HEK293T (cell line): ENCODE measurements at regions not wholly inside any gene's neighbourhood (a gene's known extent, or its start where the extent isn't known, plus 50 kb on each side); places are given as distances from the start of the nearest gene placed in this dataset.
"Not testable (repeated sequence)": the region's sequence is repeated elsewhere in the genome, so short reads cannot be mapped to it uniquely, and the experiment has no call there.

Experiments
- CTCF ChIA-PET: fragments of 350-600 bp; formaldehyde crosslinking; extraction: SDS; loops from one replicate; lab custom pipeline; 2021; ENCODE audit warnings: antibody characterized with exemption, inconsistent platforms; lab: Yijun Ruan, JAX
- POLR2A ChIA-PET: fragments of 350-600 bp; formaldehyde crosslinking; extraction: SDS; loops from one replicate; lab custom pipeline; 2020; ENCODE audit warnings: antibody characterized with exemption, inconsistent platforms; lab: Yijun Ruan, JAX
- DNase-seq: peaks from one replicate; pipeline ENCODE4 v3.0.0; 2012; ENCODE audit warnings: mixed read lengths; ENCODE audit errors: extremely low spot score
- ARNT ChIP-seq: fragments of 450-650 bp; IDR thresholded peaks from 2 replicates; pipeline ENCODE4 v1.6.1; 2017; ENCODE audit warnings: mild to moderate bottlenecking
- BHLHE40 ChIP-seq: fragments of 450-650 bp; IDR thresholded peaks from 2 replicates; pipeline ENCODE4 v1.6.1; 2016; ENCODE audit warnings: mild to moderate bottlenecking, moderate library complexity, borderline replicate concordance
- CTBP1 ChIP-seq: fragments of 450-650 bp; IDR thresholded peaks from 2 replicates; pipeline ENCODE4 v1.6.1; 2016; ENCODE audit warnings: borderline replicate concordance
- ELF4 ChIP-seq: fragments of 450-650 bp; IDR thresholded peaks from 2 replicates; pipeline ENCODE4 v1.6.1; 2017; ENCODE audit warnings: antibody characterized with exemption
- FOXA1 ChIP-seq: fragments of 450-650 bp; IDR thresholded peaks from 2 replicates; pipeline ENCODE4 v1.6.1; 2016; ENCODE audit warnings: mild to moderate bottlenecking
- FOXK2 ChIP-seq: fragments of 450-650 bp; IDR thresholded peaks from 2 replicates; pipeline ENCODE4 v1.6.1; 2016; ENCODE audit warnings: mild to moderate bottlenecking
- FOXM1 ChIP-seq: fragments of 450-650 bp; IDR thresholded peaks from 2 replicates; pipeline ENCODE4 v1.6.1; 2017; ENCODE audit warnings: mild to moderate bottlenecking, borderline replicate concordance
- HDGF ChIP-seq: fragments of 450-650 bp; IDR thresholded peaks from 2 replicates; pipeline ENCODE4 v1.6.1; 2017; ENCODE audit warnings: antibody characterized with exemption, borderline replicate concordance
- L3MBTL2 ChIP-seq: fragments of 450-650 bp; conservative IDR thresholded peaks from 2 replicates; pipeline ENCODE4 v1.6.1; 2016; ENCODE audit warnings: mild to moderate bottlenecking
- LEF1 ChIP-seq: fragments of 450-650 bp; IDR thresholded peaks from 2 replicates; pipeline ENCODE4 v1.6.1; 2017; ENCODE audit warnings: mild to moderate bottlenecking, borderline replicate concordance
- NFRKB ChIP-seq: fragments of 450-650 bp; IDR thresholded peaks from 2 replicates; pipeline ENCODE4 v1.6.1; 2016; ENCODE audit warnings: mild to moderate bottlenecking, moderate library complexity
- SP1 ChIP-seq: fragments of 450-650 bp; IDR thresholded peaks from 2 replicates; pipeline ENCODE4 v1.6.1; 2017
- SUZ12 ChIP-seq: fragments of 450-650 bp; IDR thresholded peaks from 2 replicates; pipeline ENCODE4 v1.6.1; 2016; ENCODE audit warnings: mild to moderate bottlenecking
- TARDBP ChIP-seq: fragments of 450-650 bp; IDR thresholded peaks from 2 replicates; pipeline ENCODE4 v1.6.1; 2016
- ZNF384 ChIP-seq: fragments of 450-650 bp; IDR thresholded peaks from 2 replicates; pipeline ENCODE4 v1.6.1; 2016
- TF ChIP-seq, protein P1 (sequence below): fragments of 450-650 bp; IDR thresholded peaks from 2 replicates; pipeline ENCODE4 v1.6.1; 2016

DNA sequence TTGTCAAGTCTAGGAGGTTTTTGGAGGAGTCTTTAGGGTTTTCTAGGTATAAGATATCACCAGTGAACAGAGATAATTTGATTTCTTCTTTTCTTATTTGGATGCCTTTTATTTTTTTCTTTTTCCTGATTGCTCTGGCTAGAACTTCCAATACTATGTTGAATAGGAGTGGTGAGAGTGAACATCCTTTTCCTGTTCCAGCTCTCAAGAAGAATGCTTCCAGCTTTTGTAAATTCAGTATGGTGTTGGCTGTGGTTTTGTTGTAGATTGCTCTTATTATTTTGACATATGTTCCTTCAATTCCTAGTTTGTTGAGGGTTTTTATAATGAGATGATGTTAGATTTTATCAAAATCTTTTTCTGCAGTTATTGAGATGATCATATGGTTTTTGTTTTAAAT lies 165.6 kb upstream of the WDFY3 start:
- no peak for TF ChIP-seq NFRKB
- TF ChIP-seq FOXA1, result no peak
- TF ChIP-seq BHLHE40, result no peak
- TF ChIP-seq SP1, result no peak
- no peak for TF ChIP-seq TARDBP
- TF ChIP-seq CTBP1, result no peak
- TF ChIP-seq LEF1, result no peak
- TF ChIP-seq L3MBTL2, result no peak
- no peak for TF ChIP-seq ZNF384
- TF ChIP-seq, protein P1, sequence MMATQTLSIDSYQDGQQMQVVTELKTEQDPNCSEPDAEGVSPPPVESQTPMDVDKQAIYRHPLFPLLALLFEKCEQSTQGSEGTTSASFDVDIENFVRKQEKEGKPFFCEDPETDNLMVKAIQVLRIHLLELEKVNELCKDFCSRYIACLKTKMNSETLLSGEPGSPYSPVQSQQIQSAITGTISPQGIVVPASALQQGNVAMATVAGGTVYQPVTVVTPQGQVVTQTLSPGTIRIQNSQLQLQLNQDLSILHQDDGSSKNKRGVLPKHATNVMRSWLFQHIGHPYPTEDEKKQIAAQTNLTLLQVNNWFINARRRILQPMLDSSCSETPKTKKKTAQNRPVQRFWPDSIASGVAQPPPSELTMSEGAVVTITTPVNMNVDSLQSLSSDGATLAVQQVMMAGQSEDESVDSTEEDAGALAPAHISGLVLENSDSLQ, result no peak
- no peak for TF ChIP-seq HDGF
- no peak for TF ChIP-seq FOXM1
- TF ChIP-seq ARNT, result no peak
- TF ChIP-seq FOXK2, result no peak
- no peak for TF ChIP-seq SUZ12
- TF ChIP-seq ELF4, result no peak
- ChIA-PET POLR2A (no interaction called here), CTCF (no interaction called here)
- DNase-seq, result no peak

DNA sequence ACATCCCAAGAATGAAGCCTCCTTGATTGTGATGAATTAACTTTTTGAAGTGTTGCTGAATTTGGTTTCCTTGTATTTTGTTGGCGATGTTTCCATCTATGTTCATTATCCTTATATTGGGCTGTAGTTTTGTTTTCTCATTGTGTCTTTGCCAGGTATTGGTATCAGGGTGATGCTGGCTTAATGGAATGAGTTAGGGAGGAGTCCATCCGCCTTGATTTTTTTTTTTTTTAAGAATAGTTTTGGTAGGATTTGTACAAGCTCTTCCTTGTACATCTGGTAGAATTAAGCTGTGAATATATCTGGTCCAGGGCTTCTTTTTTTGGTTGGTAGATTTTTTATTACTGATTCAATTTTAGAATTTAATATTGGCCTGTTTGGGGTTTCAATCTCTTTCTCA lies 166.1 kb upstream of the WDFY3 start:
- ChIA-PET CTCF (no interaction called here), POLR2A (no interaction called here)
- DNase-seq, result no peak
- TF ChIP-seq TARDBP (no peak), ZNF384 (no peak), ELF4 (no peak), NFRKB (no peak), FOXK2 (no peak), SP1 (no peak)

DNA sequence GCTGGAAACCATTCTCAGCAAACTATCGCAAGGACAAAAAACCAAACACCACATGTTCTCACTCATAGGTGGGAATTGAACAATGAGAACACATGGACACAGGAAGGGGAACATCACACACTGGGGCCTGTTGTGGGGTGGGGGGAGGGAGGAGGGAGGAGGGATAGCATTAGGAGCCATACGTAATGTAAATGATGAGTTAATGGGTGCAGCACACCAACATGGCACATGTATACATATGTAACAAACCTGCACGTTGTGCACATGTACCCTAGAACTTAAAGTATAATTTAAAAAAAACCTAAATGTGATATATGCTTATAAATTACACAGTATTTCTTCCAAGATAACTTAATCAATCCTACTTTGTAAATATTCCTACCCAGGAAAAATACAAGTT lies 173.3 kb upstream of the WDFY3 start:
- CTCF ChIA-PET, POLR2A ChIA-PET, DNase-seq: not testable (repeated sequence)

DNA sequence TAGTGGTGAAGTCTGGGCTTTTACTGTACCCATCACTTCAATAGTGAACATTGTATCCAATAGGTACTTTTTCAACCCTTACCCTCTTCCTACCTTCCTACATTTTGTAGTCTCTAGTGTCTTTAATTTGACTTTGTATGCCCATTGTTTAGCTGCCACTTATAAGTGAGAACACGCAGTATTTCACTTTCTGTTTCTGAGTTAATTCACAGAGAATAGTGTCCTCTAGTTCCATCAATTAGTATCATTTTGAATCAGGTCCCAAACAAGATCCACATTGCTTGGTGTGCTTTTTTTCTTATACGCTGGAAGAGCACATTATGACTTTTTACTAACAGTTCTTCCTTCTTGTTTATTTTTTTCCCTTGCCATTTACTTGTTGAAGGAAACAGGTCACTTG lies 176.0 kb upstream of the WDFY3 start:
- POLR2A ChIA-PET, result no interaction called here
- TF ChIP-seq SP1, result no peak
- no peak for TF ChIP-seq NFRKB
- TF ChIP-seq TARDBP, result no peak
- no peak for TF ChIP-seq HDGF
- TF ChIP-seq FOXA1, result no peak
- TF ChIP-seq L3MBTL2, result no peak
- TF ChIP-seq CTBP1, result no peak
- no peak for TF ChIP-seq LEF1
- no peak for TF ChIP-seq ARNT
- no peak for TF ChIP-seq ELF4
- no peak for TF ChIP-seq FOXK2
- TF ChIP-seq BHLHE40, result no peak
- no peak for TF ChIP-seq ZNF384
- no peak for TF ChIP-seq FOXM1
- no peak for TF ChIP-seq SUZ12
- TF ChIP-seq, protein P1, result no peak
- CTCF ChIA-PET, result no interaction called here
- no peak for DNase-seq

DNA sequence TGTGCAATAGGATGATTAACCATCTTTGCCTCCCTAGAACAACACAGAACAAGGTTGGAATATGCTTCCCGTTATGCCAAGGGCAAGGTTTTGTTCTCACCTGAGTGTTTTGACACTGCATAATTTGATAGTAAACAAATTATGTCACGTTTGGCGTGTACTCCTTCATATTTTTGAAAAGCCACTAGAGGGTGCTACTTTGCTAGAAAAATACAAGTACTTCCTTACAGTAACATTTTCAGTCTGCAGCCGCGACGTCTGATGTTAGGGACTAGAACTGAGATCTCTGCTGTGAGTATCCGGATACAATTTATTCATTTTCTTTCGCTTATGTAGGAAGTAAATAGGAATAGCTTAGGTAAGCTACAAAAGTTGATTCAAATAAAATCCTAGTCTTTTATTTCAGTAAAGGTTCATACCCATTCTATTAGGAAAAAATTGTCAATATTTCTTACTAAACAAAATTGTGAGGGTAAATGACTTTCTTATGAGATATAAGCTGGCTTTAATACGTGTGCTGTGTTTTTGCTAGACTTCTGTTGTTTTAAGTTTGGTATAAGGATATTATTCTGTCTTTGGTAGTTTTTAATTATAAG lies 181.1 kb upstream of the WDFY3 start:
- ChIA-PET POLR2A (no interaction called here), CTCF (interaction anchor here (0.5 to 1.0 kb wide), 4 partner anchors 41 to 601 kb away, joined by 3 to 4 read pairs (median 3); no protein-coding TSS in a partner anchor)
- TF ChIP-seq HDGF (no peak), ARNT (no peak)
- peak; percentile 48 for DNase-seq

DNA sequence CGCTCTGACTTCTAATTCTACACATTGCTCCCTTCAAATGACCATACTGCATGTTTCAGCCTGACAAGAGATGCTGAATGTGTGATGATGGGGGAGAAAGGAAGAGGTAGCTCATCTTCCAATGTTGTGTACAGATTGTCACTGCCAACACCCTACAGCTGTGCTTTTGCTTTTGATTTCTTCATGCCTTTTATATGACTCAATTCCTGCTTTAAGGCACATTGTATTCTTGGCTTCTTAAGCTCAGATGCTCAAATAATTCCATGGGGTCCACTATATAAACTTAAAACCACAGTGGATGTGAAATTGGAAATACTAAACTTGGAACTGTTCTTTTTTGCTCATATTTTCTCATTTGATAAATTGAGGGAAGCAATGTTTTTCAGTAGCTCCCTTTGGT lies 183.2 kb upstream of the WDFY3 start:
- no peak for TF ChIP-seq L3MBTL2
- TF ChIP-seq ELF4, result no peak
- TF ChIP-seq FOXM1, result no peak
- no peak for TF ChIP-seq HDGF
- no peak for TF ChIP-seq SUZ12
- no peak for TF ChIP-seq ARNT
- TF ChIP-seq, protein P1, result no peak
- no peak for TF ChIP-seq FOXA1
- no peak for TF ChIP-seq ZNF384
- TF ChIP-seq BHLHE40, result no peak
- no peak for TF ChIP-seq LEF1
- no peak for TF ChIP-seq NFRKB
- TF ChIP-seq FOXK2, result no peak
- TF ChIP-seq SP1, result no peak
- TF ChIP-seq CTBP1, result no peak
- TF ChIP-seq TARDBP, result no peak
- DNase-seq, result no peak
- POLR2A ChIA-PET, result no interaction called here
- CTCF ChIA-PET, result no interaction called here

DNA sequence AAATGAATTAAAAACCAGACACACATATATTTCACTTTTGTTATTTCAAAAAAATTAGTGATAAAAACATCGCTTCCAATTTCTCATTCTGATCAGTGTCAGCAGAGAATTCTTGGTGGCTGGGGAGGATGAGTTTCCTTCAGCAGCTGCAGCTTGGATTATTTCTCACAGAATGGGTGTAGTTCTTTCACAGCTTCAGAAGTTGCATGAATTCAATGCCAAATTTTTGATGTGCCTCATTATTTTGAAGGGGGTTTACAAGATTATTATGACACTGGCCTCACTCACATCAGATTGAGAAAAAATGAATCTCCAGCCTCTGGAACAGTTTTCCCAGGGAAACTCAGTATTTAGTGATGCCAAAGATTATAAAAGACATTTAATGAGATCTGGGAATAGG lies 184.9 kb upstream of the WDFY3 start:
- DNase-seq, result no peak
- CTCF ChIA-PET, result no interaction called here
- no peak for TF ChIP-seq FOXK2
- TF ChIP-seq FOXA1, result no peak
- TF ChIP-seq L3MBTL2, result no peak
- TF ChIP-seq SUZ12, result no peak
- no peak for TF ChIP-seq TARDBP
- no peak for TF ChIP-seq BHLHE40
- TF ChIP-seq FOXM1, result no peak
- TF ChIP-seq ZNF384, result no peak
- TF ChIP-seq ELF4, result no peak
- TF ChIP-seq NFRKB, result no peak
- no peak for TF ChIP-seq LEF1
- no peak for TF ChIP-seq SP1
- no peak for TF ChIP-seq ARNT
- TF ChIP-seq HDGF, result no peak
- no peak for TF ChIP-seq CTBP1
- TF ChIP-seq, protein P1, result no peak
- POLR2A ChIA-PET, result no interaction called here
